ENCODE measurements at regions not wholly inside any gene's neighbourhood (a gene's known extent, or its start where the extent isn't known, plus 50 kb on each side); places are given as distances from the start of the nearest gene placed in this dataset.

- Mint-ChIP-seq H3K36me3 (no peaks in the 10 kb centered on the region), H3K27ac (no peak overlapping the region), H3K4me1 (peaks cover 11% of the 10 kb centered on the region), H3K4me3 (no peak overlapping the region), H3K9me3 (no peaks in the 10 kb centered on the region), H3K27me3 (ENCODE audit: low read depth) (peaks cover 20% of the 10 kb centered on the region)
- TF ChIP-seq CTCF (IDR thresholded peaks at IDR 0.05; ENCODE audit: unreplicated experiment), result no peak
- DNase-seq (ENCODE audit: low spot score in 2 of 2, unreplicated experiment in 2 of 2), result no peak
These were observed 124.5 kb upstream of the MAF start for GRCh38 chr16:79725051-79725450.

- no peak overlapping the region for H3K4me3 Mint-ChIP-seq
- no peak for TF ChIP-seq CTCF (IDR thresholded peaks at IDR 0.05; ENCODE audit: unreplicated experiment)
- no peak for DNase-seq (ENCODE audit: low spot score in 2 of 2, unreplicated experiment in 2 of 2)
- peaks cover 13% of the 10 kb centered on the region for H3K4me1 Mint-ChIP-seq
- H3K9me3 Mint-ChIP-seq, result no peaks in the 10 kb centered on the region
- H3K27me3 Mint-ChIP-seq (ENCODE audit: low read depth), result peaks cover 22% of the 10 kb centered on the region
- H3K27ac Mint-ChIP-seq, result no peak overlapping the region
- H3K36me3 Mint-ChIP-seq, result no peaks in the 10 kb centered on the region
These were observed 123.1 kb upstream of the MAF start for GRCh38 chr16:79723583-79724168.

- DNase-seq (ENCODE audit: low spot score in 2 of 2, unreplicated experiment in 2 of 2), result no peak
- H3K27ac Mint-ChIP-seq, result peak overlapping the region; percentile 21
- H3K4me3 Mint-ChIP-seq, result no peak overlapping the region
- peaks cover 33% of the 10 kb centered on the region for H3K4me1 Mint-ChIP-seq
- peaks cover 17% of the 10 kb centered on the region for H3K27me3 Mint-ChIP-seq (ENCODE audit: low read depth)
- no peaks in the 10 kb centered on the region for H3K36me3 Mint-ChIP-seq
- no peaks in the 10 kb centered on the region for H3K9me3 Mint-ChIP-seq
- TF ChIP-seq CTCF (IDR thresholded peaks at IDR 0.05; ENCODE audit: unreplicated experiment), result no peak
These were observed 120.7 kb upstream of the MAF start for GRCh38 chr16:79721270-79721669.

GRCh38 chr16:79717333-79718137, 117.0 kb upstream of the MAF start:
- no peaks in the 10 kb centered on the region for H3K9me3 Mint-ChIP-seq
- DNase-seq (ENCODE audit: low spot score in 2 of 2, unreplicated experiment in 2 of 2), result no peak
- H3K36me3 Mint-ChIP-seq, result no peaks in the 10 kb centered on the region
- peak overlapping the region; percentile 85 for H3K27ac Mint-ChIP-seq
- peak overlapping the region; percentile 18 for H3K4me3 Mint-ChIP-seq
- H3K27me3 Mint-ChIP-seq (ENCODE audit: low read depth), result peaks cover 15% of the 10 kb centered on the region
- H3K4me1 Mint-ChIP-seq, result peaks cover 48% of the 10 kb centered on the region
- no peak for TF ChIP-seq CTCF (IDR thresholded peaks at IDR 0.05; ENCODE audit: unreplicated experiment)

DNA sequence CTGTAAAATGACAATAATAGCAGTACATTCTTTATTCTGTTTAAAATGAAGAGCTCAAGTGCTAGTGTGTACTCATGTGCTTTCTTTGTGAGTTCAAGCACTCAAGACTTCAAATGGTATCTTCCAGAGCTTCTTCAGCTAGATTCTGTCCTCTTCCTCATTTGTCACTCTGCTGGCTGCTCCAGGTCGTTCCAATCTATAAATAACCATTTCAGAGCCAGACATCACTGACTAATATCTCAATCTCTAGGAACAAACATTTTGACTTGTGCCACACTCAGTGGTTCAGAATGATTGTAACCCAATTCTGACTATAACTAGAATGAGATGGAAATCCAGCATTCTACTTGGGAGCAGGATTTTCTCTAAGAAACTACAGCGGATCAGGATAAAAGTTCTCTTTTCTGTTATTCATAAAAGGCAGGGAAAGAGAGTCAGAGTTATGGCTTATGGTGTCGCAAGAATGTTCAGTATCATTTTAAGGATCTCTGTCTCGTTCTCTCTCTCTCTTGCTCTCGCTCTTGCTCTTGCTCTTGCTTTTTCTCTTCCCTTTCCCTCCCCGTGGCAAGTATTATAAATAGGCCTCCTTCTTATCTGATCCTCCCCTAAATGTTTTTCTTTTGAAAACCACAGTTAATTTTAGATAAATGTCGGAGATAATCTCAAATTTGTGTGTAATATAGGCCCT, 116.3 kb upstream of the MAF start:
- H3K9me3 Mint-ChIP-seq, result no peaks in the 10 kb centered on the region
- H3K4me1 Mint-ChIP-seq, result peaks cover 51% of the 10 kb centered on the region
- peaks cover 17% of the 10 kb centered on the region for H3K27me3 Mint-ChIP-seq (ENCODE audit: low read depth)
- H3K27ac Mint-ChIP-seq, result peak overlapping the region; percentile 85
- no peak for TF ChIP-seq CTCF (IDR thresholded peaks at IDR 0.05; ENCODE audit: unreplicated experiment)
- DNase-seq (ENCODE audit: low spot score in 2 of 2, unreplicated experiment in 2 of 2), result no peak
- no peak overlapping the region for H3K4me3 Mint-ChIP-seq
- H3K36me3 Mint-ChIP-seq, result no peaks in the 10 kb centered on the region
